ENCODE measurements at regions not wholly inside any gene's neighbourhood (a gene's known extent, or its start where the extent isn't known, plus 50 kb on each side); places are given as distances from the start of the nearest gene placed in this dataset.

GRCh38 chr5:146273109-146273508 is 65.5 kb upstream of the POU4F3 start:
- no peak for TF ChIP-seq ZNF274 (IDR thresholded peaks at IDR 0.05; ENCODE audit: low read depth, low read length)
- TF ChIP-seq YY1 (IDR thresholded peaks at IDR 0.05; ENCODE audit: insufficient read depth, insufficient read length), result no peak
- TF ChIP-seq SUZ12 (IDR thresholded peaks at IDR 0.05; ENCODE audit: extremely low read depth, insufficient read depth, insufficient read length), result no peak

Data from NT2/D1 (cell line).